CD4-positive, alpha-beta T cell treated with Interferon gamma for 1 hour (primary cell): ENCODE measurements at regions not wholly inside any gene's neighbourhood (a gene's known extent, or its start where the extent isn't known, plus 50 kb on each side); places are given as distances from the start of the nearest gene placed in this dataset.

ENCODE experiments used
- DNase-seq: peaks from one replicate; pipeline ENCODE4 v3.0.0-alpha.2; 2020

DNA sequence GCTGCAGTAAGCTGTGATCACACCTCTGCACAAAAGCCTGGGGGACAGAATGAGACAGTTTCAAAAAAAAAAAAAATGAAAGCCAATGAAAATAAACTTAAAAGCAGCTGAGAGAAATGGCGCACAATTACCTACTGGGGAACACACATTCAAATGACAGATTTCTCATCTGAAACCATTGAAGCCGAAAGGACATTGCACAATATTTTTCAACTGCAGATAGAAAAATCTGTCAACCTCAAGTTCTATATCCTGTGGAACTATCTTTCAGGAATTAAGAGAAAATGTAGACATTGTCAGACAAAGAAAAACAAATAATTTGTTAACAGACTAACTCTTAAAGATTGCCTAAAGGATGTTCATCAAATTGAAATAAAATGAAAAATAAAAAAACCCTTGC is 442.8 kb downstream of the MATN1 start:
- DNase-seq, result no peak

DNA sequence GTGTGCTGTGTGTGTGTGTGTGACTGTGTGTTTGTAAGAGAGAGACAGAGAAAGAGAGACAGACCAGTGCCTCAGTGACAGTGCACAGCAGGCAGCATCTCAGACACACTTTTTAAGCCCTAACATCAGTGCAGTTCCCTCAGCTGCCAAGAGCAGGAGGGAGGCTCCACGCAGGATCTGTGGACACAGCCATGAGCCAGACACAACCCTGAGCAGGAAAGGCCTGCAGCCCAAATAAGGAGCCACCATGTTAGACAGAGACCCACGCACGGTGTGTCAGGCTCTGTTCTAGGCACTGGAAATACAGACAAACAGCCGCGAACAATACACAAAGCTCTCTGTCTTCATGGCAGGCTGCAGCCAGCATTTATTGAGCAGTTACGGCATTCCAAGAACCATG is 445.5 kb downstream of the MATN1 start:
- no peak for DNase-seq

DNA sequence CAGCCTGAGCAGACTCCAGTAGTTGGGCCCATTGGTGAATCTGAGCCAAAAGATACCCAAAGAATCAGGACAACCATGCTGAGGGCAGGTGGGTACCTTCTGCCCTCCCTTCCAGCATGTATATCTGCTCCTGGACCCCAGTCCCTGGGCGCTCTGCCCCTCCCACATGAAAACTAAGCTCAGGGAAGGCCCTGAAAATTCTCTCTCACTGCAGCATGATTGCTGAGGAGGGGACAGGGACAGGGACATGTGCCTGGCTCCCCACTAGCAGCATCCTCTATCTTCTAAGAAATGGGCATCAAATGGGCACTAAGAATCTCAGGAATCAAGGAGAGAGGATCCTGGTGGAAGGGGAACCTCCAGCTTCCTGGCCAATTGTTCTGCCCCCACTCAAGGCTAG is 446.0 kb downstream of the MATN1 start:
- no peak for DNase-seq

DNA sequence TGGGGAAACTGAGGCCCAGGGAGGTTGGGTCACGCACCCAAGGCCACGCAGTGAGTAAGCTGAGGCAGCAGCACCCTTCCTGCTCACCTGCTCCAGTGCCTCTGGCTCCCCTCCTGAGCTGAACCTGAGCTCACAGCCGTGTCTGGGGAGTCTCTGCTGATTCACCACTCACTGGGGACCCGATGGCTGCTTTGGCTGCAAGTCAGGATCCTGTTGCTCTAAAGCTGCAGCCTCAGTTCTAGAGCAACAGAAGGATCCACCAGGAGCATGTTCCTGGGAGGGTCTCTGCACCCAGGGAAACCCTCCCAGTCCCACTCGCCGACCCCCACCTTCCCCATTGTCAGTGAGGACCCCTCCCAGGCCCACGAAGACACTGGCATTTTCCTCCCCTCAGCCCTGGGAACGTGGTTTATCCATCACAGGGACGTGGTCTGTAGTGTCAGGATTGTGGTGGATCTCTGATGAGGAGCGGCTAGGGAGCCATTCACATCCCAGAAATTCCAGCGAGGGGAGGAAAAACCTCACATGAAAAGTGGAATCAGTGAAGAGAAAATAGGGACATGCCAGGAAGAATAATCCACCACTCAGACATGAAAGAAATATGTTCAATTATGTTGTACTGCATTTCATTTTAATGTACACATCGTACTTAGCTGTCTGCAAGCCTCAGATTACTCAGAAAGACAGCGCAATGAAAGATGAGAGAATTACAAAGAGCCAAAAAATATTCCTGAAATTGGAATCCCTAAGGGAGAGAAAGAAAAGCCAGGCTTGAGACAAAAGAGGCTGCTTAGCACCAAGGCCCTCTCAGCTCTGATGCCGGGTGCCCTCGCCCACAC is 447.2 kb downstream of the MATN1 start:
- no peak for DNase-seq

DNA sequence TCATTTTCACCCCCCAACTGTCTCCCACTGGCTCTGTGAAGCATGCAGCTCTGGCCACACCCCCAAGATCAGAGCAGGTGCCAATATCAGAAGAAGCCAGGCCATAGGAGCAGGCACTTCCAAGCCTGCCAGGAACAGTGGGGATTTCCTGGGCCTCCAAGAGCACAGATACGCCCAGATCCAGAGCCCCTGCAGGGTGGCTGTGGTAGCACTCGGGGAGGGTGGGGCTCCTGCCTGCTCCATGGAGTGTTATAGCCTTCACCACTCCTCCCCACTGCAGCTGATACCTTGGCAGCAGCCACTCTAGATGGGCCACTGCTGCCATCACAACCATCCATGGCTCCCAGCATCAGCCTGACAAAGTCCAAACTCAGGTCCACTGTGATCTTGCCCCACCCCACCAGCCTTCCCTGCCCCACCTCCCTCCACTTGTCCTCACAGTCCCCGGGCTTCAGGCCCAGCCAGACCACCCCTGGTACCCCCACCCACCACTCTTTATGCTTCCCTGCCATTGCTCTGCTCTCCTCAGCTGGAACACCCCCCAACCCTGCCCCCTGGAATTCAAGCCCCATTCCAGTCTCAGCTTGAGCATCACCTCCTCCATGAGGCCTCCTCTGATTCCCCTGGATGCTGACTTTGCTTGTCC is 448.3 kb downstream of the MATN1 start:
- DNase-seq, result no peak

DNA sequence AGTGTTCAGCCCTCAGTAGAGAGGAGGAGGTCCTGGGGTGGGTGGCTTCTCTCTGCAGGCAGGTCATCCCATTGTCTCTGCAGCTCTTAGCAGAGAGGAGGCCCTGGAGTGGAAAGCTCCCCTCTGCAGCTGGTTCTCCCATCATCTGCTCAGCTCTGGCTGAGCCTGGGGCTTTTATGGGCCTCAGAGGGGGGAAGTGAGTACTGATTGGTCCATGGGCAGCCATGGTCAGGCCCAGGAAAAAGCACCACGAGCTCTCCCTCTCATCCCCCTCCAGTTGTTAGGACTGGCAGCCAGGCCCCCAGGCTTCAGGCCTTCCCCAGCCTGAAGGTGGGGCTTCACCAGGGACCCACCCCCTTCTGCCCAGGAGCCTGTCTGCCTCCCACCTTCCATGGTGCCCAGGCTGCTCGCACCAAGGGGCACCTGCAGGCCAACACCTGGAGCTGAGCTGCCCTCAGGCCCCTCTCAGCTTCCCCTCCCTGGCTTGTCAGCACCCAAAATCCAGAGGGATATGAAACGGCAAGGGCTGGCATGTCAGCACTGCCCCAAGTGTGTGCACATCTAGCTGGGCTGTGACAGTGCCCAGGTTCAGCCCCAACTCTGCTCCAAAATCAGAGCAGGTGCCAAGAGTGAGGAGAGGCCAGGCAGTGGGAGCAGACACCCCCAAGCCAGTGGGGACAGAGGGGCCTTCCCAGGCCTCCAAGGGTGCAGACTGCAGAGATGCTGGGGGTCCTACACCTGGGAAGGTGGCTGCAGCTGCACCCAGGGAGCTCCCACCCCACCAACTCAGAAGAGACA is 449.0 kb downstream of the MATN1 start:
- DNase-seq, result no peak

DNA sequence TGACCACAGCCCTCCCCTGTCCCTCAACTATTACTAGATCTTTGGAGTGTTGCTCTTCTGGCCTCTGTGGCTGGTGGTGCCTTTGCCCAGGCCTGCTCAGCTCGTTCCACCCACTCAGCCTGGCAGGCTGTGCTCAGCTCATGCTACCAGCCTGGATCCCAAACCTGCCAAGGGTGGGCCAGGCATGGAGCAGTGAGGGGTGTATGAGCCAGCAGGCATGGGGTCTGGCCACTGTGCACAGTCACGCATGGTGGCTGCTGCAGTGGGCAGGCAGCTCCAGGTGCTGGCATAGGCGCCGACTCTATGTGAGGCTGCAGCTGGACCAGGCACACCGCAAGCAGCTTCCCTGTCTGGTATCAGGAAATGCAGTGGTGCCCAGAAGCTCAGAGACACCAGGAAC is 449.9 kb downstream of the MATN1 start:
- no peak for DNase-seq

DNA sequence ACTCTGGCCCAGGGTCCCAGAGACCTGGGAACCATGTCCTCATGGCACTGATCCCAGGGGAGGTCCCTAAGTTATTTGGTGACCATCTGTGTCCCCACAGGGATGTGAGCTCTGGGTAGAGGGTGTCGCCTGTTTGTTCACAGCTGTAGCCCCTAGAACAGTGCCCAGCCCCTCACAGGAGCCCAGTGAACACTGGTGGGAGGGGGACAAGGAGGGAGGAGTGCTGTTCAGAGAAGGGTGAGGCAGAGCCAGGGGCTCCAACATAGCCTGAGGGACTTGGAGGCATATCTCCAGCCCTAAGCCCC is 450.4 kb downstream of the MATN1 start:
- DNase-seq, result no peak

DNA sequence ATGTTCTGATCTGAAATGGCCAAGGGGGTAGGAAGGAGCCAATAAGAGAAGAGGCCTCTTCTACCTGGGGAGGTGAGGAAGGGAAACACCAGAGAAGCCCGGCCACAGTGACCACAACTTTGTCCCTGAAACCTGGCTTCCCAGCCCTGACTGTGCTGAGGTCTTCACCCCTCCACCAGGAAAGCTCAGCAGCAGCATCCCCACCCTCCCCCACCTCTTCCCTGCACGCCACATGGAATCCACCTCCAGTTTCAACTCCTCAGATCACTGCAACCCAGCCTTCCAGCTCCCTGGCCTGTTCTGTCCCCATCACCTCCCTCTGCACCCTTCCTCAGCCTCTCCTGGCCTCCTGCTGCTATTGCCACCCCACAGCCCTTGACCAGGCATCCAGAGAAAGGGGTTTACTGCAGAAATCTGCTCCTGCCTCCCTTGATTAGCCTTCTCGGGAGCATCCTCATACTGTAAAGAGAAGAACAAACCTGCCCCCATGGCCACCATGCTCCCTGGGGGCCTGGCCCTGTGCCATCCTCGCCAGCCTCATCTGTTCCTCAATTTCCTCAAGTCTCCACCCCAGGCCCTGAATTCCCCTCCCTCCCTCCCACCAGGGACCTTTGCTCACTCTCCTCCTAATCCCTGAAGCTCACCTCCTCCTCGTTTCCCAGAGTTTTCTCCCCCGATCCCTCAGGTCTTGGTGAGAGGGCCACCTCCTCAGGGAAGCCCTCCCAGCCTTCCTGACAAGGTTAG is 450.9 kb downstream of the MATN1 start:
- no peak for DNase-seq

DNA sequence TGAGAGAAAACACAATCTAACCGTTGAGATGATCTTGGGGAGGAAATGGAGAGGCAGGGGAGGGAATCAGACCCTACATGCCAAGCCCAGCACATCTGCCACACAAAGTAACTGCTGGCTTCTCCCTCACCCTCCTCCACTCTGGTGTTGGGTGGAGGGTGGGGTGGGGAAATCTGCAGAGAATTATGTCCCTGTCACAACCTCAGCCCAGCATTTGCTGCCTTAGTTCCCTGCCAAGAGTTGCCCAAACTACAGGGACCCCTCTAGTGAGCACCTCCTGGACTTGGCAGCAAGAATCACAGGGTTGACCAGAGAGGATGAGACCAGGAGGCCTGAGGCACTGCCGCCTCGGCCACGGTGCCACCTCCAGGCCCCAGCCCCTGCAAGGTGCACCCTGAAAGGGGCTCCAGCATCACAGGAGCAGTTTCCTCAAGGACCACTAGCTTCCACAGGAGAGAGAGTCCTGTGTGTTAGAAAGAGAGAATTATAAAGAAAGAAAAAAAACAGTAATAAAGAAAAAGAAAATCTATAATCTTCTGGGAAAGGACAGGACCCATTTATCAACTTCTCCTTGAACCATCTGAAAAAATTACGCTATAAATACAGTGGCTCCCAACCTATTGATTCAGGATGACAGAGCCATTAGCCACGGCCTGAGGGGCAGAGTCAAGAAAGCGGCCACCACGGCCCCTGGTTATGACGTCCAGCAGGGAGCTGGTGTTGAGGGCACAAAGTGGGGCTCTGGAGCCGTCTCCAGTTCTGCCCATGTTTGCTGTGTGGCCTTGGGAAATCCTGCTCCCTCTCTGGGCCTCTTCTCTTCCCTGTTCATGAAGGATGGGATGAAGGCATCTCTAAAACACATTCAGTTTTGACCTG is 451.7 kb downstream of the MATN1 start:
- no peak for DNase-seq

DNA sequence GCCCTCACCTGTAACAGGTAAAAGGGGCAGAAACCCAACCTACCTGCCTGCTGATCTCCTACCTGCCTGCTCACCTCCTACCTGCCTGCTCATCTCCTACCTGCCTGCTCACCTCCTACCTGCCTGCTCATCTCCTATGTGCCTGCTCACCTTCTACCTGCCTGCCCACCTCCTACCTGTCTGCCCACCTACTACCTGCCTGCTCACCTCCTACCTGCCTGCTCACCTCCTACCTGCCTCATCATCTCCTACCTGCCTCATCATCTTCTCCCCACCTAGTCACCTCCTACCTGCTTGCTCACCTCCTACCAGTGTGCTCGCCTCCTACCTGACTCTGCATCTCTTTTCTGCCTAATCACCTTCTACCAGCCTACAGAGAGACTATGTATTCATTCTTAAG is 452.9 kb downstream of the MATN1 start:
- DNase-seq, result no peak

DNA sequence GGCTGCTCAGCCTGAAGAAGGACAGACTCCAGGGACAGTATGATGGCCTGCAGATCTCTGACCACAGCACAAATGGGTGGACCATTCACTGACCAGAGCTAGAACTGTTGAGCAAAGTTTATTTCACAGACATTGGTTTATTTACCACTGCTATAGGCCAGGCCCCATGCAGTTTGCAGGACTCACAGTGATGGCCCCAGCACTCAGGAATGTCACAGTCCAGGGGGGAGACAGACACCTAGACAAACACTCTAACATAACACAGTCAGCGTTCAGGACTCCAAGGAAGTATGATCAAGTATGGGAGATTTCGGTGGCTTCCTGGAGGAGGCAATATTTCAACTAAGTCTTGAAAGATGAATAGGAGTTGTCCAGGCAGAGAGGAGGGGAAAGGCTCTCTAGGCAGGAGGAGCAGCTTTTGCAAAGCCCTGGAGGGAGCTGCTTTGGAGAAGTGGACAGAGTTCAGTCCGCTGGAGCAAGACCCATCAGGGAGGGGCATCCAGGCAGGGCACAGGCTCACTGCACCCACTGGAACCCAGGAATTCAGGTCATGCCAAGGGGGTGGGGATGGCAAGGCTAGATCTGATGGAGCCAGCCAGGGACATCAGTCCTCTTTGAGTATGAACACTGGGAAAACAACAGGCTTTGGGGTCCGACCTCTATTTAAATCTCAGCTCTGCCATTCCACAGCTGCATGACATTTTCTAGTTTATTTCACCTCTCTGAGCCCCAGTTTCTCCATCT is 454.3 kb downstream of the MATN1 start:
- no peak for DNase-seq

DNA sequence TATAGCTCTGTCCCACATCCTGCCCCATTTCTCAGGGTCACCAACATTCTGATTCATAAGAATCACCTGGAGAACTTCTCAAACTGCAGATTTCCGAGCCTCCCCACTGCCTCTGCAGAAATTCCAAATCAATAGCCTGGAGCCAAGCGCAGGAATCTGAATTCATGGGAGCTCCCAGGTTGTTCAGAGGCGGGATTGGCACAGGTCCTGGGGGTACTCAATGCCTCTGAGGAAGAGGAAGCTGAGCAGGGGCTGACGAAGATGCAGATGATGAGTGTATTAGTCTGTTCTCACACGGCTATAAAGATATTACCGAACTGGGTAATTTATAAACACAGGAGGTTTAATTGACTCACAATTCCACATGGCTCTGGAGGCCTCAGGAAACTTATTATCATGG is 455.5 kb downstream of the MATN1 start:
- DNase-seq, result no peak

DNA sequence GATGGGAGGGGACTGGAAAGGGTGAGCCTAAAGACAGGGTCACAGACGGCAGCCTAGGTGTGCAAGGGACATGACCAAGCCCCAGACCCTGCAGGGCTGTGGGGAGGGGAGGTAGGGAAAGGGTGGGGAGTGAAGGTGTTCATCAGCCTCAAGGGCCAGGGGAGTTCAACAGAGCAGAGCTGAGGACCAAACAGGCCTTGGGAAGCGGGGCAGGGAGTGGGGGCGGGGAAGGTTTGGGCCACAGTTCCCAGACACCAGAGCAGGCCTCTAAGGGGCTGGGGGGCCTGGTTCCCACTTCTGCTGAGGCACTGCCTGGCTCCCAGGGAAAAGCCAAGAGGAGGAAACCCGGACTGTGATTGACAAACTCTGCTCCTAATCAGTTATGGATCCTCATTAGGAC is 456.3 kb downstream of the MATN1 start:
- no peak for DNase-seq

DNA sequence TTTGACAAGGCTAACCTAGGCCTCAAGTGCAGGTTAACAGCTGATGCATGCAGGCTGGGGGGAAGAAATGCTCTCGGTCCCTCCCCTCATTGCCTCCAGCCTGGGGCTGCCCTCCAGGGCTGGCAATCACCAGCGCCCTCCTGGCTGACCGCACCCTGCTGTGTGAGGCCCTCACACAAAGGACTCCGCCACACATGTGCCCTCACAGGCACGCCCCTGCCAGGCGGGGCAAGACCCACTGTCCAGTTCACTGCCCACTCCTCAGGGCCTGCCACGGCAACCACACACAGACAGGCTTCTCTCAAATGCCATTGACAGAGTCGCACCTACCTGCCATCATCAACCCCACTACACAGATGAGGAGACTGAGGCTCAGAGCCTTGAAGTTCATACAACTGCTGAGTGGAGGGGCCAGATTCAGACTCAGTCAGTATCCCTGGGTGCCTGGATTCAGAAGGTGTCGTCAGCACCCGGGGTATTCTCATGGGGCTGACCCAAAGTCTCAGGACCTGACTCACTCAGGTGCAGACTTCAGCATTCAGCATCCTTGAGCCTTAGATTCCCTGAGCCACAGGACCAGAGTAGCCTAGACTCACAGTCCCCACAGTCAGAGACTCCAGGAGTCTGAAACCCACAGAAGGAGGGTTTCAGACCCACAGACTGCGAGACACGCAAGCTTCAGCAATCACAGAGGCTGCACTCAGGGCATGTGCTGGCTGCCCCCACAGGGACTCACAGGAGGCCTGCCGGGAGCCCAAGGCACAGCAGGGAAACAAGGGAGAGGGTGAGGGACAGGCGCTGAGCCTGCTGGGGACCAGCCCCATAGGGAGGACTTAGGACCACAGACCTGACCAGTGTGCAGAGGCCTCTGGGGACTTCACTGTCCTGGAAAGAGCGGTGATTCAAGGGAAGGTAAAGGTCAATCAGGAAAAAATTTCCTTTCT is 458.0 kb downstream of the MATN1 start:
- DNase-seq, result no peak

DNA sequence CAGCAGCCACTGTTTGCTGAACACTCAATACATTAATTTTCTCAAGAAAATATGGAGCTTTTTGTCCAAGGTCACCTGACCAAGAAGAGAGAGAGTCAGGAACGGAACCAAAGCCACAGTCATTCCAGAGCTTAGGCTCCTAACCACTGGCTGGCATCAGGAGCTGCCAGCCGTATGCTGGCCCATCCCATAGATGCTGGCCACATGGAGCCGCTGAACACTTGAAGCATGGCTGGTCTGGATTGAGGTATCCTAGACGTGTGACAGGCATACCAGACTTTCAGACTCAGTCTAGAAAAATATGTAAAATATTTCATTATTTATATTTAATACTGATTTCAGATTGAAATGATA is 458.7 kb downstream of the MATN1 start:
- no peak for DNase-seq

DNA sequence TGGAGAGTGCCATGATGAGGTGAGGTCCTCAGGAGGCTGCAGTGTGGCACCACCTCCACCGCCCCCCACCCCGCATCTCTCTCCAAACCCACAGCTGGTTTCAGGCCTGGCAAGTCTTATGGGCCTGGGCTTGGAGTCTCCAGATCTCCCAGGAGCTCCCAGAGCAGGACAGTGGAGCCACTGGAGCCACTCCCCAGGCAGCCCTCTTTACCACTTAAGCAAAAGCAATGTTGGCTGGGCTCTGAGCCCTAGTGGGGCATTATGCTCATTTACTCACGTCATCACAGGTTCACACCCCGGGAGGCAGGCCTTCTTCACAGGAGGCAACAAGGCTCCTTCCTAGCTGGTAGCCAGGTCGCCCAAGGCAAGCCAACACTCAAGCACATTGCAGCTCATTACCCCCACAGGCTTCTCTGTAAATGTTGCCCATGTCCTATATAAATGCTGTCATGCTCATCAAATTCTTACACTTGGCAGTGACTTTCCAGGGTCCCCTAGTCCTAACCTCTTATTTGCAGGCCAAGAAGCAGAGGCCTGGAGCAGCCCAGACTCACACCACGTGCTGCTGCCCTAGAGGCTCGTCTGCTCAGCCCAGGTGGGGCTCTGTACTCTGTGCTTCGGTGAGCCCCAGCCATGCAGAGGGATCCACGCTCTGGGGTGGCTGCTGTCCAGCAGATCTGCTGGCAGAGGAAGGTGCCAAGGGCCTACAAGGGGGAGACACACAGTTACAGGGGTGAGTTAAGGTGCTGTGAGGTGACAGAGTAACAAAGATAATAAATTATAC is 459.3 kb downstream of the MATN1 start:
- DNase-seq, result no peak

DNA sequence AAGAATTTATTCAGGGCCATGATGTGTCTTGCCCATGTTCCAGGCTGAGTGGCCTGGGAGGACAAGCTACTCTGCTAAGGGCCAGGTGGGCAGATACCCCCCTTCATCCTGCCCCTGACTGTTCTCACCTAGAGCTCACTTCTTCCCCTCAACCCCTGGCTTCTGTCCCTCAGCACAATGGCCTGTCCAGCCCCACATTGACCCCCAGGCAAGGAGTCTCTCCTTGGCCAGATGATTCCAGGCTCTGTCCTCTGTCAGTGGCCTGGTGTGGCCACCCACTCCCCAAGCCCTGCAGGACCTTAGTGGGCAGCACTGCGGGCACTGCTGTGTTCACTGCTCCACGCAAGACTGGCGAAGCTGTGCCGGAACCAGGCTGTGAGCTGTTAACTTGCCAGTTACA is 460.0 kb downstream of the MATN1 start:
- no peak for DNase-seq

DNA sequence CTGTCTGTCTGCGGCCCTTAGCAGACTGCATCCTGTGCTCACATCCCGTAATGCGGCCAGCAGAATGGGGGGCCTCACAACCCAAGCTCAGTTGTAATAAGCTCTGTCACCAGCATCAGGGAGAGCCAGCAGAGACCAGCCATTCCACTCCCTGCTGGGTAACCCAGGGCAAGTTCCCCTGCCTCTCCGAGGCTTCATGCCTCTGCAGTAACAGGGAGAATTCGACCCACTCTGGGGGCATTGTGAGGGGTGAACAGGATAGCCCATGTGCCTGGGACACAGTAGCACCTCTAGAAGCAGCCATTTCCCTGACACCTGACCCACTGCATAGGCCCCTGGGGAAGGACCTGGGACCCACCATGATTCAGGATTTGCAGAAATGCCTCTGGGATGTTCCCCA is 461.2 kb downstream of the MATN1 start:
- no peak for DNase-seq

DNA sequence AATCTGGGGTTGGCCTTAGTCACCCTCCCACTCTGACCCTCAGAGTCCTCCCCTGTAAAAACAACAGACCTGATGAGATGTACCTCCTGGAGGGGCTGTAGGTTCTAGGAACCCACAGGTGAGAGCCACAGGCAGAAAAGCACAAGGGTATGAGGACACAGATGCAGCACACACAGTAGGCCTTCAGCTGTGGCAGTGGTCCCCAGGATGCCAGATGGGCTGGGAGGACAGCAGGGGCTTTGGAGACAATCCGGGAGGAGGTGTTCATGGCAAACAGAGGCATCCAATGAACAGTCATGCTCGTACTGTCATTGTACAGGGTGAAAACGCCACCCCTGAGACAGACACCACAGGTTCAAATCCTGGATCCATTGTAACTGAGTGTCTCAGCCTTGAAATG is 463.1 kb downstream of the MATN1 start:
- DNase-seq, result no peak
